Urothelium cell line (cell line): ENCODE measurements at regions not wholly inside any gene's neighbourhood (a gene's known extent, or its start where the extent isn't known, plus 50 kb on each side); places are given as distances from the start of the nearest gene placed in this dataset.

Source experiments
- DNase-seq: peaks from one replicate; pipeline ENCODE4 v3.0.0; 2011; ENCODE audit warnings: low spot score, mixed read lengths
- FAIRE-seq: peaks from 2 replicates; lab custom pipeline; 2011; peaks lifted over from hg19 to GRCh38; lab: Jason Lieb, UNC

DNA sequence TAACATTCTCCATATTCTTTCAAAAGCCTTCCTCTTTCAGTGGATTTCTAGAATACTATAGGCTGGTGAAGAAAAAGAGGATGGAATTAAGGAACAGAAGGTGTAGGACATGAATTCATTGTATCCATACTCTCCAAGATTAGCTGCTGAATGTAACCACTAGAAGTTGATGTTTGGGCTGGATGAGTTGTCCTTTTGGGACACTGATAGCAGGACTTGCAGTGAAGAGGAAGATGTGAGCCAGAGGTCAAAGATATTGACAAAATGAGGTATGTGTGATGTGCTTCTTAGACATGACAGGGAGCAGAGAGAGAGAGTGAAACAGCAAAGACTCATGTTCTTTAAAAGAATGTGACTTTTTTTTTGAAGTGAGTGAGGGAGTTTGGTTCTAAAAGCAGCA lies 134.3 kb upstream of the MAN1A1 start:
- DNase-seq (no peak), FAIRE-seq (no peak)

DNA sequence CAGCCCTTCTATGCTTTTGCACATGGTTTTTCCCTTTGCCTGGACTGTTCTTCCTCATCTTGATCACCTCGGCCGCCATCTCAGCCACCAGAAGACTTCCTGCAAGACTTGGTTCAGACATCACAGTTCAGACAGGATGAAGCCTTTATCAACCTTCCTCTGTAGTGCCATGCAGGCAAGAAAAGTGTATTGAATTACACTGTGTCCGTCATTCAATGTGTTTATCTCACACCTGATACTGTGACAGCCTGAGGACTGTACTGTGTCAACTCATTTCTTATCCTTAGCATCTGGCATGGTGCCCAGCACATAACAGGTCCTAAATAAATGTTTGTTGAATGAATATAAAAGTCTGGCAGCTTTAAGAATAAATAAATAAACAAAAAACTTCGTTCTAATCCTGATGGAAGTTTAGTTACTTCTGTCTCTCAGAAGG lies 133.3 kb upstream of the MAN1A1 start:
- no peak for DNase-seq
- FAIRE-seq, result no peak

DNA sequence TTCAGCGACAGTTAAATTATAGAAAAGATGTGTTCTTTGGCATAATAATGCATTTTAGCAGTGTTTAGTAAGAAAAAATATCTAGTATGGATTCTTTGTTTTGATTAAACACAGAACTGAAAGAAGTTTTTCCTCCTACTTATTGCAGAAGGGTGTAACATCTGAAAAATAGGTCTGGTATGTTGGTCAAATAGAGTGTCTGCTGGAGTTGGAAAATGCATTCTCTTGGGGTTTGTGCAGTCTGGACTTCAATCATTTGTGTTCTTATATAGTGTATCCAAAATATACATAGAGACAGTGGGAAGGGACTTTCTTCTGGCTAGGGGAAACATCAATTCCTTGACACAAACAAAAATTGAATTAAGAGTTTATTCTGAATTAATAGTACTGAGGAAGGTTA lies 132.4 kb upstream of the MAN1A1 start:
- DNase-seq, result no peak
- FAIRE-seq, result no peak

DNA sequence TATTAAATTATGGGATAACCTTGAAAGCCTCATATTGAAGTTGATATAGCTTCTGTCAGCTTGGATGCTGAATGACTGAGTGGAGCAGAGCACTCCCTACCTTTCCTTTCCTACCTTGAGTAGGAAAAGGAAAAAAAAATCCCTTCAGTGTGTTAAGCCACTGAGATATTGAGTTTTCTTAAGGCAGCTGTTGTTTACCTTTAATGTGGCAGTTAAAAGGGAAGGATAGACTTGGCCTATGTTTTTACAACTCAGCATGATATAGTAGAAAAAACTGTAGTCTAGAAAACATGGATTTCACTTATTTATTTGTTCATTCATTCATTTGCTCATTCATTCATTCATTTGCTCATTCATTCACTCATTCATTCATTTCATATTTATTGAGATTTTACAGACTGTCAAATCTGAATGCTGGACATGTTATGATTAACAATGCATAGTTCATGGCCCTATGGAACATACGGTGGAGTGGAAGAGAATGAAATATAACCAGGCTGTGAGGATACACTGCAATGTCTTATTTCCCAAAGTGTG lies 131.5 kb upstream of the MAN1A1 start:
- DNase-seq (no peak), FAIRE-seq (no peak)

DNA sequence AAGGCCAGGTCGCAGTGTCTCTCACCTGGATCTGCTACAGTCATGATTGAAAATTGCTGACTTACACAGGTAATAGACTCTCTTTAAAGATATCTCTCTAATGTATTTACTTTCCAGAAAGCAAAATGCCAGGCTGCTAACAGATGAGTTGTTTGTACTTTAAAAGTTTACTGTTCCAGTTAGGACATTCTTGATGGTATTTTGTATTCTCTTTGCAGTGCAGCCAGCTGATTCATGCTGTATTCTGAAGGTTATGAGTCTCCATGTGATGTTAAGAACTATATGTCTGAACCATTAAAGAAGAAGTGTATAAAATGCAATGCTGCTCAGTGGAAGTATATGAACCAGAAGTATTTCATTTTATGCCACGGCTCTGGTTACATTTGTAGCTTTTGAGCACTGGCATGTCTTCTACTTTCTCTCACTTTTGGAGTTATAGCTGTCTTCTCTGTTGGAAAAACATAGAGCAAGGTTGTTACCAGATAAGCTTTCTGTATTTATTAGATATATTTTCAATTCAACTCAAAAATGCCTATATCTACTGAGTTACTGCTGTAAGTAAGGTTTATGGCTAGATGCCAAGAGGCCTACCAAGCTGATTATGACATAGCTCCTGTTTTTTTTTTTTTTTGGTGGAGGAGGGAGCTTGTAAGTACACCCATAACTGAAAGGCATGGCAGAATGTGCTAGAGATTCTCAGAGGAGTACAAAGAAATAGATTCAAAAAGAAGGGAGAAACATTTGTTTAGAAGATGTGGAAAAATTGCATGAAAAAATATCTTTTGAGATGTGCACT lies 130.5 kb upstream of the MAN1A1 start:
- FAIRE-seq, result no peak
- DNase-seq, result no peak

DNA sequence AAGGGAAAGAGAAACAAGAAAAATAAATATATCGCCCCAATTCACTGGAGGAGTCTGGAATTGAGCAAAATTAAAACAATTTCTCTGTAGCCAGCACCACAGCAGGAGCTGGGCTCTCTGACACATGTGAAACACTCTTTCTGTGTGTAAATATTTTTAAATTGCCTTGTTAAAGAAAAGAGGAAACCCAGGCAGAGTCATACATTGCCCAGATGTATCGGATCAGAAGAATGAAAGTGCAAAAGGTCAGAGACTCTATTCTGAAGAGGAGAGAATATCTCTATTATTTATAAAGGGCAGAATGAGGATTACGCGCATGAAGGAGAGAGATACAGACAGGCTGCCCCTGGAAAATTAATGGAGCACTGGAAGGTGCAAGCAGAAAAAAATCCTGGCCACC lies 127.0 kb upstream of the MAN1A1 start:
- DNase-seq (no peak), FAIRE-seq (no peak)

DNA sequence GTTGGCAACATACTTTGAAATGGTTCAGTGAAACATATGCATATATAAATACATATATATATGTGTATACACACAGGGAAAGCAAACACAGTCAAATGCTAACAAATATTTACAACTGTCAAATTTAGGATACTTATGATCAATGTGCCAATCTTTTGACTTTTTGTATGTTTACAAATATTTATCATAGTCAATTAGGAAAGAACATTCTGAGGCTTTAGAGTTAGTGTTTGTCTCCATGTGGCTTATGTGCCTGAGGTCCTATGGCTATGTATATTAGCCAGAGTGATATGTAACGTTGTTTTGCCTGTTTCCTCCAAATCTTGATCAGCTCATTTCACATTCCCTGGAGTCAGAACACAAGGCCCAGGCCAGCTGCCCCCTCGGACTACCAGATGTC lies 126.5 kb upstream of the MAN1A1 start:
- DNase-seq (no peak), FAIRE-seq (no peak)

DNA sequence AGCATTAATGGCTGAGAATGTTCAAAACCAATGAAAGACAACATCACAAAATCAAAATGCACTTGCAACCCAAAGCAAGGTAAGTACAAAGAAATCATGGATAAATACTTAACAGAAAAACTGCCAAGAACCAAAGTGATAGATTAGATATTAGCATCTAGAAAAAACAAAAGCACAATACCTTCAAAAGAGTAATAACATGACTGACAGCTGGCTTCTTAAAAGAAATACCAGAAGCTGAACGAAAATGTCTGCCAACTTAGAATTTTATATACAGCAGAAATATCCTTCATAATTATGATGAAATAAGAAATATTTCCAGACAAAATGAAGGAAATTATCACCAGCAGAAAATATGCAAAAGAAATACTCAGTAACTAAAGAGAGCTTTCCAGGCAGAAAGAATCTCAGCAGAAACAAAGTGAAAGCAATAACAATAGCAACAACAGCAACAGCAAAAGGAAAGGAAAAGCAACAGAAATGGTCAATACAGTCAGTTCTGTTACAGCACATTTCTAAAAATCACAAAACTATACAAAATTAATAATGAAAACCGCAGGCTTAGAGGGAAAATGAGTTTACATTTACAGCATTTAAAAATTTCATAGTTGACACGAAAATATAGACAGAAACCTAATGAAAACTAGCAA lies 121.5 kb upstream of the MAN1A1 start:
- DNase-seq (no peak), FAIRE-seq (no peak)

DNA sequence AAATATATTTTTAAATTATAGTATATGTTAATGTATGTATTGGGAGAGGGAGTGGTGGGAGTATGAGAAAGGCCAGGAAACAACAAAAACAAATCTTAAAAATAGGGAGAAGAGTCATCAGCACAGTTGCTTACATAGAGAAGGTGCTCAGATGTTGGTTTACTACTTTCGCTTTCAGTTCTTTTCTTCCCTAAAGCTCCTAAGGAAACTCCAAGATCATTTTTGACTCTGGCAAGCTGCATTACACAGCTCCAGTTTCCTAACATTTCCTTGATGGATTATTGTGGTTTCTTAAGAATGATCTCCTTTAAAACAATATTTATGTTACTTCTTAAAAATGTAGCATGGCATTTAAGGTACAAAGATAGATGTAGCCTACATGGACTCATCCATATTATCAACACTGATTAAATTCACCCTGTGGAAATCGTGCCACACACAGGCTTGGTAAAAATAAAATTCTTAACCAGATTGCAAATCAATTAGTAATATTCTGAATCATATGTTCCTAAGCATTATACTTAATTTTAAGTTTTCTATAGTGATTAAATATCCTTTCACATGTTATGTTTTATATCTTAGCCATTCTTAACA lies 118.0 kb upstream of the MAN1A1 start:
- no peak for FAIRE-seq
- no peak for DNase-seq

DNA sequence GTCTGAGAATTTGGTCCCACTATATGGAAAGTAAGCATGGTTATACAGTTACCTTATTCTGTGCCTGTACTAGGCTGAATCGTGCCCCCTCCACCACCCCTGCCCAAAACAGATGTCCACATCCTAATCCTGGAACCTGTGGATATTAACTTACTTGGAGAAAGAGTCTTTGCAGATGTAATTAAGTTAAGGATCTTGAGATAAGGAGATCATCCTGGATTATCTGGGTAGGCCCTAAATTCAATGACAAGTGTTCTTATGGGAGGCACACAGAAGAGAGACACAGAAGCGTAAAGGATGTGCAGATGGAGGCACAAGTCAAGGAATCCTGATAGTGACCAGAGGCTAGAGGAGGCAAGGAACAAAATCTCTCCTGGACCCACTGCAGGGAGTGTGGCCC lies 116.7 kb upstream of the MAN1A1 start:
- no peak for DNase-seq

DNA sequence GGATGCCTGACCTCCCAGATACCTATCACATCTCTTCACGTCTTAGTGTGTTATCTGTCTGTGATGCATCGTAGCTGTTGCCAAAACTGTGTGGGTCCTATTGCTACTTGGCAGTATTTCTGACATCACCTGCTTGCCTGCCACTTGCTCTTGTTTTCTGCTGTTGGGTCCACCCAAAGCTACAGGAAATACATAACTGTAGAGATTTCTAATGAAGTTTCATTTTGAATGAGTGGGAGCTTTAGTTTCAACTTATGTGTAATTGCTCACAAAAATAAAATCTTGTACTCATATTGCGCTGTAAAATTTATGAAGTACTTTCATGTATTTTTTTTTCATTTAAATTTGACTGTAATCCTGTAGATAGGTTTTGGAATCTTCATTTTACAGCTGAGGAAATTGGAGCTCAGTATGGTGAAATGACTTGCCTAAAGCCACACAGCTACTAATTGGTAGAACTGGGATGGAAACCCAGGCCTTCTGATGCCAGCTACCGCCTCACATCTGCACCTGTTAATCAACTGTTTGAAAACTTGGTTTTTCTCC lies 113.6 kb upstream of the MAN1A1 start:
- DNase-seq (no peak), FAIRE-seq (no peak)

More for the DNA sequence above, 116.7 kb upstream of the MAN1A1 start:
- no peak for FAIRE-seq

DNA sequence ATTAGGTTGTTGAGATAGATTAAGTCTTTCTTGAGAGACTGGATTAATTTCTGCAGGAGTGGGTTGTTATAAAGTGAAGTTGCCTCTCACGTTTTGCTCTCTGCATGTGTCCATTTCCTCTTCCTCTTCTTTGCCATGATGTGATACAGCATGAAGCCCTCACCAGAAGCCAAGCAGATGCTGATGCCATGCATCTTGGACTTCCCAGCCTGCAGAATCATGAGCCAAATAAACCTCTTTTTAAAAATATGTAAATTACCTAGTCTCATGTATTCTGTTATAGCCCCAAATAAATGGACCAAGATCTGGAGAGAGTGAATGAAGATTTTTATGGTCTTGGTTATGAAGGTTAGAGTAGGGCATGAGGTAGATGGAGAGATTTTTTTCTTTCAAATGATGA lies 111.6 kb upstream of the MAN1A1 start:
- FAIRE-seq, result no peak

DNA sequence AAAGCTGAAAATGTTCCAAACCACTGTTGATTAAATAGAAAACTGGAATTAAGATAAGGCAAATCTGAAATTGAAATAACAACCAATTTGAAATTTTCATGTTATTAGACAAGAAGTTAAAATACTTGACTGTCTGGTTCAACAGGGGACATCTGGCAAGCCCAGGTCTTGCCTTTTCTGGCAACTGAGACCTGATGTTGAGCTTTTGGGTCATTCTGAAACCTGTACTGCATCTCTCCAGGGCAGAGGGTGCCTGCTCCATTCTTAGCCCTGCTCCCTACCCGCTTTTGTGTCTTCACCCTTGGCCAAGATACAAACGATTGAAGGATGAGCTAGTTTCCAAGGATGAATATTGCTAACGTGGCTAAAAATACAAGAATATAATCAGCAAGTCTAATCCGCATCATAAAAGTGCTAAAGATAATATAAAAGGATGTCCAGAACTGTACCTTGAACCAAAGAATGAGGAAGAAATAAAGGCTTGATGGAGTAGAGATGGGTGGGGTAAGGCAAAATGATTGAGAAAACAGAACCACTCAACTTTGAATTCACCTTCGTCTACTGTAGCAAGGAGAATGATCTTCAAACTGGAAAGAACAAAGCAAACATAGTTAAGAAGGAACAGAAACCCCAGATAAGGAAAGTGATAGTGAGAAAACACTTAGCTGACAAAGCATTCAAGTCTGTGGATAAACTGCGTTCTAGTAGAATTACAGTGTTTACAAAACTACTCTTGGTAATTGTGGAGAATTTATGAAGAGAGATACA lies 109.8 kb upstream of the MAN1A1 start:
- no peak for DNase-seq

More for the DNA sequence above, 111.6 kb upstream of the MAN1A1 start:
- no peak for DNase-seq

DNA sequence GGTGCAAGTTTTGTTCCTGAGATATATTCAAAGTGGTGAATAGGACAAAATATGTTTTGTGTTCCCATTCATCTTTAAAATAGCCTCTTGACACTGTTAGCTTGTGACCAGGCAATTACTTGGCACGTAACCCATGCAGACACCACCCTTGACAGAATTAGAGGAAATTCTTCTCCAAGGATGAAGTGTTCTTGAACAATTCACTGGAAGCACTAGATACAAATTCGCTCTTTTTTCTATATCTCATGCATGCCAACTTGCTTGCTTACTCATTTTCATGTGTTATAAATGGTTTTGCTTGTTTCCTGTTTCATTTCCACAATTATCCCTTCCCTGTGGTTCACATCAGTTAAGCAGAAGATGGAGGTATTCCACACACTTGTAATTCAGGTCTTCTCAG lies 105.2 kb upstream of the MAN1A1 start:
- DNase-seq, result no peak

More for the DNA sequence above, 109.8 kb upstream of the MAN1A1 start:
- FAIRE-seq, result no peak

DNA sequence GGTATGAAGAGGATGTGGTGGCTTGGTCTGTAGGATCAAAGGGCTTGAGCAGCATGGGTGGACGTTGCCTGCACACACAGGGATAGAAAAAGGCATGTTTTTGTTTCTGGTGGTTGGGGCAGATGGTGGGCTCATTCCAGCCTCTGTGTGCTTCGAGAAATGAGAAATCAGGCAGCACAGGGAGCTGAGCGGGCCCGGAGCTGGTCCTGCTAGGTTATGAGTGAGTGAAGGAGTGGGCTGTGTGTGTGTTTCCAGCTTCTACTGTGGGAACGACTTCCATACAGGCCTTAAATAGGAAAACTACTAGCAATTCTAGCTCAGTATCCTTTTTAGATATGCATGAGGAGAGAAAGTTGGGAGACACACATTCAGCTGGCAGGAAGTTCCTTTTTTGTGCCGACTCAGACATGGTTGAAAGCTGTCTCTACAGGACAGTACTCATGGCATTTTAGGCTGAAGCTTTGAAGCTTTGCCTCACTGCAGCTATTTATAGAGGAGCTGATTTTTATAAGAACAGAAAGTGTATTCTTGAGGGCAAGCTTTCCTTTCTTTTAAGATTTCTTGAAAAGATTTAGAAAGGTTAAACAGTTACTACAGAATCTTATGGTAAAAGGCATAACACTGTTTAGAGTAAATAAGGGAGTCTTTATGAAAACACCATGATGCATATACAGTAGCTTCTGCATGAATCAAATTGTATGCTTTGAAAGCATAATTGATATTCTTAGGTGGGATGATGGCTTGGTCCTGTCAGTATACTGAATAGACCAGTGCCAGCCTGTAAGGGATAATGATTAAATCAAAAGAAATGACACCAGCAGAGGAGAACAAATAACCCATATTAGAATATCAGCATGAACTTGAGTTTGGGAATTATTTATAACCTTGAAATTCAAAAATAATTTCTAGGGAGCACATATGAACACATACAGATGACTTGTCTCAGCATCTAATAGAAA lies 104.0 kb upstream of the MAN1A1 start:
- FAIRE-seq (no peak), DNase-seq (no peak)

More for the DNA sequence above, 105.2 kb upstream of the MAN1A1 start:
- no peak for FAIRE-seq

DNA sequence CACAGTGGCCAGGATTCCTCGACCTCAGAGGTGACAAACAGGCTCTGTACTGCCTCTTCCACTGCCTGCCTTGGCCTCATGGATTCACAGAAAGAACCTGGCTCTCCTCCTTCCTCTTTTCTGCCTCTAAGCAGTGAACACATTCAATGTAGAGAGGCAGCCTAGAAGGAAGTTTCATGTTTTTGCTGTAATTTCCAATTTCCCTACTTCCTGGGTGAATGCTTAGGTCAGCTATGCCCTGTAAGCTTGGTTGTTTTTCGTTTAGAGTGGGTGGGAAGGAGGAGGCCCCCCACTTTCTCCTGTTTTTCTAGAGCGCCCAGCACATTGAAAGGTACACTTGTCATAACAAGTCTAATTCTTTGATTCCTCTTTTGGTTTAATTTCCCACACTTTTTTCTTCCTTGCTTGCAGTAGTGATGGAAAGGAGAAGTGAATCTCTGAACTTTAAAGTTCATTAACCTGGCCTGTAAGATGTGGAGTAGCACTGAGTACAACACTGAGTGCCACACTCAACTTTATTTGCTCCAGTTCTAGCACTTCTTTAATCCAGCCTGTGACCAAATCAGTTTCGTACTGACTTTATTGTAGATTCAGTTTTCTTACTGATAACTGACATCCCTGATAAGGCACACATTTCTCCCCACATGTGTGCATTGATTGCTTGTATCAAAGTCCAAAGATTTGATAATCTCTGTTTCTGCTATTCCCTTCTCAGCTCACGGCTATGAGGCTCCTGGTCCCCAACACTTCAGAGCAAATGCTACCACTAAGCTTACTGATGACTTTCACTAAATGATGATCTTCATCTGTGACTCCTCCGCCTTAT lies 100.0 kb upstream of the MAN1A1 start:
- DNase-seq (no peak), FAIRE-seq (no peak)

DNA sequence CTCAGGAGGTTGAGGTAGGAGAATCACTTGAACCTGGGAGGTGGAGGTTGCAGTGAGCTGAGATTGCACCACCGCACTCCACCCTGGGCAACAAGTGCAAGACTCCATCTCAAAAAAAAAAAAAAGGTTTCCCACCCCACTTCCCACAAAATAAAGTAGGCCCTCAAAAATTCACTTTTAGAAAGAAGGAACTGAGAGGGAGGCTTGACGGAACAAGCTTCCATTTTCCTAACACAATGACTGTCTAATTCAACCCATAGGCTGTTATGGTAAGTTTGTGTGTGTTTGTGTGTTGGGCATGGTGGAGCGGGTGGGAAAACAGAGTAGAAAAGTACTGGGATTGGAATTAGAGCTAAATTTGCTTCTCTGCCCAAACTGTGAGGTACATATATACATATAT lies 98.4 kb upstream of the MAN1A1 start:
- no peak for FAIRE-seq

DNA sequence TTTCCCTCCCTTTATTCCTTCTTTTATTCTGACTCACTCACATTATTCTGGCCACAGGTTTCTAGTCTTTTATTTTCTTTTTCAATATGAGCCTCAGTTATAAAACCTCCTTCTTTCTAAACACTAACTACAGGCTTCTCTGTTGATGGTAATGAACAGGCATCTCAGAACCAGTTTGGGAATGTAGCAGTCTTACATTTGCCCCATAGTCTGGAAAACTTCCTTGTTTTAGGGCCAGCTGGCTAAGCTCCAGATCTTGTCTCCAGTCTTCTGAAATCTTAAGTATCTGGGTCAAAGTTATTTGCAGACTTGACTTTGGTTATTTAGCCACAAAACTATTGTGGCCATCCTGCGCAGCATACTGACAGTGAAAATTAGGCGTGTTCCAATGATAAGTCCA lies 97.0 kb upstream of the MAN1A1 start:
- DNase-seq, result peak; percentile 31
- FAIRE-seq, result no peak

More for the DNA sequence above, 98.4 kb upstream of the MAN1A1 start:
- no peak for DNase-seq

DNA sequence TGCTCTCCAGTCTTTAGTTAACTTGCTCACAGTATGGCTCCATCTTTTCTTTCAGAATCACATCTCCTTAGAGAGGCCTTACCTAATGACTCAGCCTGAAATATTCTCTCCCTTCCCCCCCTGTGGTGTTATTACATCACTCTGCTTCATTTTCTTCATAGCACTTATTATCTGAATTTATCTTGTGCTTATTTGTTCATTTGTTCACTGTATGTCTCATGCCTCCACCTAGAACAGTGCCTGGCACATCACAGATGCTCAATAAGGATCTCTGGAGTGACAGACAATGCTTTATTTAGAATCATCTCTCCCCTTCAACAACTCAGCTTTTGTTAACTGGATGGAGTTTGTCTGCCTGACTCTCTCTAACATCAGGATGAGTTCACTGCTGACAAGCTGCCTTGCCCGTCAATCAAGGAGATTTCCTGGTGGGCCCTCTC lies 96.6 kb upstream of the MAN1A1 start:
- no peak for FAIRE-seq
- DNase-seq, result peak; percentile 41
